Mammary epithelial cell (primary cell): ENCODE measurements at regions not wholly inside any gene's neighbourhood (a gene's known extent, or its start where the extent isn't known, plus 50 kb on each side); places are given as distances from the start of the nearest gene placed in this dataset.

Experiments
- CTCF ChIP-seq, 2 donors: IDR thresholded peaks in 1 of 2; conservative IDR thresholded peaks in 1 of 2; 2 replicates each; pipeline ENCODE4 v1.5.1; 2011 to 2012; ENCODE audit warnings: inconsistent platforms in 2 of 2, low read length in 2 of 2, mild to moderate bottlenecking in 2 of 2, control low read depth in 1 of 2, low read depth in 1 of 2; ENCODE audit not compliant: insufficient read depth in 1 of 2; ENCODE audit errors: extremely low read depth in 1 of 2
- EZH2 ChIP-seq: IDR thresholded peaks from 2 replicates; pipeline ENCODE4 v1.6.1; 2012; ENCODE audit warnings: low read length, inconsistent platforms, borderline replicate concordance

DNA sequence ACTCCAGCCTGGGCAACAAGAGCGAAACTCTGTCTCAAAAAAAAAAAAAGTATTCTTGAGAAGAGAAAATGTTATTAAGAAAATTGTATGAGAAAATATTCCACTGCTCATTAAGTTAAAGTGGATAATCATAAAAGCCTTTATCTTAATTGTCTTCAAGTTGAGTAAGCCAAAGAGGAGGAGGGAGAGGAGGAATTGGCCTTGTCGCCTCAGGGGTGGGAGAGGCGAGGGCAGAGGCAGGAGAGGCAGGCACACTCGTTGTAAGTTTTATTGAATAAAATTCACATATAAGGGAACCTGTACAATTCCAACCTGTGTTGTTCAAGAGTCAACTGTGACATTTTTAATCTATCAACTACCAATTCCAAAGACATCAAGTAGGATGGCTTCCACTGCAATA is 820.3 kb downstream of the USP25 start:
- TF ChIP-seq CTCF (conservative IDR thresholded peaks at IDR 0.05 in 1 of 2, IDR thresholded peaks at IDR 0.05 in 1 of 2; ENCODE audit: extremely low read depth in 1 of 2, insufficient read depth in 1 of 2, low read depth in 1 of 2, low read length in 2 of 2), result no peak
- no peak for TF ChIP-seq EZH2
